ENCODE measurements at regions not wholly inside any gene's neighbourhood (a gene's known extent, or its start where the extent isn't known, plus 50 kb on each side); places are given as distances from the start of the nearest gene placed in this dataset.

GRCh38 chr9:130755377-130756007, 61.9 kb downstream of the EXOSC2 start:
- no peak for DNase-seq

GRCh38 chr9:130756037-130756436, 62.5 kb downstream of the EXOSC2 start:
- DNase-seq, result no peak

- DNase-seq, result no peak
Measured at GRCh38 chr9:130756455-130757152, 63.0 kb downstream of the EXOSC2 start.

GRCh38 chr9:130759738-130760137, 66.2 kb downstream of the EXOSC2 start:
- no peak for DNase-seq

- no peak for DNase-seq
Measured at GRCh38 chr9:130763331-130764171, 70.0 kb downstream of the EXOSC2 start.

- peak; percentile 16 for DNase-seq
Measured at GRCh38 chr9:130765137-130766020, 69.7 kb upstream of the ABL1 start.

- peak; percentile 39 for DNase-seq
Measured at GRCh38 chr9:130766021-130766926, 68.8 kb upstream of the ABL1 start.

- no peak for DNase-seq
Measured at GRCh38 chr9:130766927-130767307, 68.1 kb upstream of the ABL1 start.

GRCh38 chr9:130768265-130768664, 66.8 kb upstream of the ABL1 start:
- peak; percentile 37 for DNase-seq

- no peak for DNase-seq
Measured at GRCh38 chr9:130768891-130769403, 66.1 kb upstream of the ABL1 start.

- DNase-seq, result no peak
Measured at GRCh38 chr9:130770093-130770492, 65.0 kb upstream of the ABL1 start.

- DNase-seq, result peak; percentile 27
Measured at GRCh38 chr9:130770679-130771442, 64.2 kb upstream of the ABL1 start.

GRCh38 chr9:130772185-130772584, 62.9 kb upstream of the ABL1 start:
- no peak for DNase-seq

- no peak for DNase-seq
Measured at GRCh38 chr9:130774183-130774582, 60.9 kb upstream of the ABL1 start.

- no peak for DNase-seq
Measured at GRCh38 chr9:130775336-130775991, 59.6 kb upstream of the ABL1 start.

- no peak for DNase-seq
Measured at GRCh38 chr9:130779153-130779855, 55.8 kb upstream of the ABL1 start.

GRCh38 chr9:130780415-130780814, 54.6 kb upstream of the ABL1 start:
- DNase-seq, result no peak

- no peak for DNase-seq
Measured at GRCh38 chr9:130780865-130781504, 54.1 kb upstream of the ABL1 start.
